ENCODE measurements at regions not wholly inside any gene's neighbourhood (a gene's known extent, or its start where the extent isn't known, plus 50 kb on each side); places are given as distances from the start of the nearest gene placed in this dataset.

DNA sequence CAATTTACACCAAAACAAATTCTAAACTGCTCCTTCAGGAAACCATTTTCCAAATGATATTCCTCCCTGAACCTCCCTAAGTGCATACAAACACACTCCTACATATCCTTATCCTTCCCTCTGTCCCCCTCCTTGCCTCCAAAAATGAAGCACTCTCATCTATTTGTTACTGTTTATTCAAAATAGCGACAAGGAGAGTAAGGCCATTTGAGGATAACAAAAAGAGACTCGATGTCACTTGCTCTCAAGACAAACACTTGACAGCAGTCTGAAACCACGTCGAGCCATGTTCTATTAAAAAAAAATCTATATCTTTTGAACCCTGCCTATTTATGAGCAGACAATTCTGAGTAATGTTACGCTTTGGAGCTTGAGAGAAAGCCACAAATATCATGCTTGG is 547.9 kb downstream of the DTWD2 start:
- TF ChIP-seq, protein P1, sequence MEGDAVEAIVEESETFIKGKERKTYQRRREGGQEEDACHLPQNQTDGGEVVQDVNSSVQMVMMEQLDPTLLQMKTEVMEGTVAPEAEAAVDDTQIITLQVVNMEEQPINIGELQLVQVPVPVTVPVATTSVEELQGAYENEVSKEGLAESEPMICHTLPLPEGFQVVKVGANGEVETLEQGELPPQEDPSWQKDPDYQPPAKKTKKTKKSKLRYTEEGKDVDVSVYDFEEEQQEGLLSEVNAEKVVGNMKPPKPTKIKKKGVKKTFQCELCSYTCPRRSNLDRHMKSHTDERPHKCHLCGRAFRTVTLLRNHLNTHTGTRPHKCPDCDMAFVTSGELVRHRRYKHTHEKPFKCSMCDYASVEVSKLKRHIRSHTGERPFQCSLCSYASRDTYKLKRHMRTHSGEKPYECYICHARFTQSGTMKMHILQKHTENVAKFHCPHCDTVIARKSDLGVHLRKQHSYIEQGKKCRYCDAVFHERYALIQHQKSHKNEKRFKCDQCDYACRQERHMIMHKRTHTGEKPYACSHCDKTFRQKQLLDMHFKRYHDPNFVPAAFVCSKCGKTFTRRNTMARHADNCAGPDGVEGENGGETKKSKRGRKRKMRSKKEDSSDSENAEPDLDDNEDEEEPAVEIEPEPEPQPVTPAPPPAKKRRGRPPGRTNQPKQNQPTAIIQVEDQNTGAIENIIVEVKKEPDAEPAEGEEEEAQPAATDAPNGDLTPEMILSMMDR (IDR thresholded peaks at IDR 0.05; ENCODE audit: low read depth, low read length), result no peak
- no peak for TF ChIP-seq EZH2phosphoT487 (IDR thresholded peaks at IDR 0.05; ENCODE audit: low read depth)

Measured in OCI-LY3 (cell line).